NT2/D1 (cell line): ENCODE measurements at regions not wholly inside any gene's neighbourhood (a gene's known extent, or its start where the extent isn't known, plus 50 kb on each side); places are given as distances from the start of the nearest gene placed in this dataset.

Experiments used
- SUZ12 ChIP-seq: IDR thresholded peaks from 2 replicates; pipeline ENCODE4 v1.6.1; 2011; ENCODE audit not compliant: insufficient read length, insufficient read depth; ENCODE audit errors: extremely low read depth
- YY1 ChIP-seq: IDR thresholded peaks from 2 replicates; pipeline ENCODE4 v1.6.1; 2011; ENCODE audit not compliant: insufficient read length, insufficient read depth
- ZNF274 ChIP-seq: IDR thresholded peaks from 2 replicates; pipeline ENCODE4 v1.6.1; 2011; ENCODE audit warnings: mild to moderate bottlenecking, low read depth, low read length

DNA sequence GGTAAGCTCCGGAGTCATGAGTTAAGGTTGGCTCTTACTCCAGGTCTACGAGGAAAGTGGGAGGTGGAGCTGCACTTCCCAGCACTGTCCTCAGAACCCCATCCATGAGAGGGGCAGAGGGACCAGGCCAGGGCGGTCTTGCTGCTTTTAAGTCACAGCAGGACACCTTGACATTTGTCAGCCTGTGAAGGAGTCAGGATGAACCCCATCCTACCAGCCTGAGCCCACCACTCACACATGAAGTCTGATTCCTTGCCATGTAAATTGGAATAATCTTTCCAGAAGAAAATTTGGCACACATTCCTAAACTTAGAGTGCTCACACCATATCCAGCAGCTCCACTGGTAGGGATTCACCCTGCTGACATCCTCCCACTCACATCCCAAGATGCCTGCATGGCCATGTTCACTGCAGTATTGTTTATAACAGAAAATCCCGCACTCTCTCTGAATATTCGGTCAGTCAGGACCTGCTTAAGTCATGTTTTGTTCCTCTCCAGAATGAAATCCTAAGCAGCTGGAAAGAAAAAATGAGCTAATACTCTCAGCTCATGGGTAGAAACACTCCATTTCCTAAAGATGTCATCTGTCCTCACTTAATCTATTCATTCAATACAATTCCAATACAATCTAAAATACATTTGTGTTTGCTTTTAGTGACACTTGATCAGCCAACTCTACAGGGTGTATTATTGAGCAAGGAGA lies 79.3 kb upstream of the COL5A1 start:
- no peak for TF ChIP-seq SUZ12
- no peak for TF ChIP-seq ZNF274
- TF ChIP-seq YY1 = no peak
